ENCODE measurements at regions not wholly inside any gene's neighbourhood (a gene's known extent, or its start where the extent isn't known, plus 50 kb on each side); places are given as distances from the start of the nearest gene placed in this dataset.

DNA sequence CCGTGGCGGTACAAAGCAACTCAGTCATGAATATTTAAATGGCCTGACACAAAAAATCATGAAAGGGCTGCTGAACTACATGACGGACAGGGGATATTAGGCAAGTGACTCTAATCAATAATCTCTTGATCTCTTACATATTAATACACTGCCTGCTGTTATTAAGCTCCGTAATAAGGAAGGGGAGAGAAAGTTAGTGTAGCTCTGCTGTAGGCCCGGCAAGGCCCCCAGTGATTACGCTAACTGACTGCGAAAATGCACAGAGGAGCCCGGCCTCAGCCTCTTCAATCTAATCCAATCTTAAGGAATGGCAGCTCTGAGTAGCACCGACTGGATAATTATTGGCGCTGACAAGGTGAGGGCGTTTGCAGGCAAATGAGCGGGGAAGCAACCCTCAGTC lies 583.5 kb upstream of the MKI67 start:
- H3K4me2 ChIP-seq (ENCODE audit: insufficient read depth, low read length): no peak overlapping the region
- H3K9me1 ChIP-seq (ENCODE audit: control insufficient read depth, insufficient read depth, low read length): no peaks in the 10 kb centered on the region
- in situ Hi-C loops (cut with MboI) (no loop called here), intact Hi-C loops (cut with micrococcal nuclease) (no loop called here)
- ChIA-PET POLR2A (no interaction called here), CTCF (ENCODE audit: low intra/inter-chr PET ratio) (no interaction called here)
- H3K27me3 ChIP-seq (ENCODE audit: control insufficient read depth in 2 of 2, insufficient read depth in 2 of 2, low read length in 2 of 2): peaks cover 0 to 5% of the 10 kb centered on the region in 2 experiments; a peak in 1 of 5 replicates
- no peaks in the 10 kb centered on the region for H3K79me2 ChIP-seq (ENCODE audit: control insufficient read depth, insufficient read depth, low read length)
- DNase-seq (ENCODE audit: extremely low read depth in 1 of 4, low spot score in 3 of 4) (no peak), ATAC-seq (no peak), FAIRE-seq (no peak)
- no peak overlapping the region for H3K4me3 ChIP-seq
- no peaks in the 10 kb centered on the region; a peak in 1 of 5 replicates for H3K4me1 ChIP-seq (replicated peaks in 1 of 2; ENCODE audit: control insufficient read depth in 2 of 2, insufficient read depth in 2 of 2, low read length in 2 of 2)
- TF ChIP-seq TAF9B (IDR thresholded peaks at IDR 0.05; ENCODE audit: partially characterized antibody) (no peak), ZSCAN32 (CRISPR knock-in tag; IDR thresholded peaks at IDR 0.05) (no peak), POLR2B (IDR thresholded peaks at IDR 0.05; ENCODE audit: low read depth, partially characterized antibody) (no peak), ZNF143 (CRISPR knock-in tag; IDR thresholded peaks at IDR 0.05) (no peak), LARP7 (IDR thresholded peaks at IDR 0.05) (no peak), SMC3 (conservative IDR thresholded peaks at IDR 0.05; ENCODE audit: insufficient read depth, low read depth, low read length) (no peak), U2AF2 (optimal IDR thresholded peaks at IDR 0.05; ENCODE audit: low read depth, low read length) (no peak), ZNF76 (CRISPR knock-in tag; IDR thresholded peaks at IDR 0.05; ENCODE audit: borderline replicate concordance) (no peak), PYGO2 (tag; IDR thresholded peaks at IDR 0.05) (no peak), RBM39 (optimal IDR thresholded peaks at IDR 0.05; ENCODE audit: low read depth, low read length) (no peak), SNIP1 (IDR thresholded peaks at IDR 0.05; ENCODE audit: low read depth) (no peak), ZKSCAN8 (CRISPR knock-in tag; IDR thresholded peaks at IDR 0.05) (no peak)
- TF ChIP-seq, protein P1, sequence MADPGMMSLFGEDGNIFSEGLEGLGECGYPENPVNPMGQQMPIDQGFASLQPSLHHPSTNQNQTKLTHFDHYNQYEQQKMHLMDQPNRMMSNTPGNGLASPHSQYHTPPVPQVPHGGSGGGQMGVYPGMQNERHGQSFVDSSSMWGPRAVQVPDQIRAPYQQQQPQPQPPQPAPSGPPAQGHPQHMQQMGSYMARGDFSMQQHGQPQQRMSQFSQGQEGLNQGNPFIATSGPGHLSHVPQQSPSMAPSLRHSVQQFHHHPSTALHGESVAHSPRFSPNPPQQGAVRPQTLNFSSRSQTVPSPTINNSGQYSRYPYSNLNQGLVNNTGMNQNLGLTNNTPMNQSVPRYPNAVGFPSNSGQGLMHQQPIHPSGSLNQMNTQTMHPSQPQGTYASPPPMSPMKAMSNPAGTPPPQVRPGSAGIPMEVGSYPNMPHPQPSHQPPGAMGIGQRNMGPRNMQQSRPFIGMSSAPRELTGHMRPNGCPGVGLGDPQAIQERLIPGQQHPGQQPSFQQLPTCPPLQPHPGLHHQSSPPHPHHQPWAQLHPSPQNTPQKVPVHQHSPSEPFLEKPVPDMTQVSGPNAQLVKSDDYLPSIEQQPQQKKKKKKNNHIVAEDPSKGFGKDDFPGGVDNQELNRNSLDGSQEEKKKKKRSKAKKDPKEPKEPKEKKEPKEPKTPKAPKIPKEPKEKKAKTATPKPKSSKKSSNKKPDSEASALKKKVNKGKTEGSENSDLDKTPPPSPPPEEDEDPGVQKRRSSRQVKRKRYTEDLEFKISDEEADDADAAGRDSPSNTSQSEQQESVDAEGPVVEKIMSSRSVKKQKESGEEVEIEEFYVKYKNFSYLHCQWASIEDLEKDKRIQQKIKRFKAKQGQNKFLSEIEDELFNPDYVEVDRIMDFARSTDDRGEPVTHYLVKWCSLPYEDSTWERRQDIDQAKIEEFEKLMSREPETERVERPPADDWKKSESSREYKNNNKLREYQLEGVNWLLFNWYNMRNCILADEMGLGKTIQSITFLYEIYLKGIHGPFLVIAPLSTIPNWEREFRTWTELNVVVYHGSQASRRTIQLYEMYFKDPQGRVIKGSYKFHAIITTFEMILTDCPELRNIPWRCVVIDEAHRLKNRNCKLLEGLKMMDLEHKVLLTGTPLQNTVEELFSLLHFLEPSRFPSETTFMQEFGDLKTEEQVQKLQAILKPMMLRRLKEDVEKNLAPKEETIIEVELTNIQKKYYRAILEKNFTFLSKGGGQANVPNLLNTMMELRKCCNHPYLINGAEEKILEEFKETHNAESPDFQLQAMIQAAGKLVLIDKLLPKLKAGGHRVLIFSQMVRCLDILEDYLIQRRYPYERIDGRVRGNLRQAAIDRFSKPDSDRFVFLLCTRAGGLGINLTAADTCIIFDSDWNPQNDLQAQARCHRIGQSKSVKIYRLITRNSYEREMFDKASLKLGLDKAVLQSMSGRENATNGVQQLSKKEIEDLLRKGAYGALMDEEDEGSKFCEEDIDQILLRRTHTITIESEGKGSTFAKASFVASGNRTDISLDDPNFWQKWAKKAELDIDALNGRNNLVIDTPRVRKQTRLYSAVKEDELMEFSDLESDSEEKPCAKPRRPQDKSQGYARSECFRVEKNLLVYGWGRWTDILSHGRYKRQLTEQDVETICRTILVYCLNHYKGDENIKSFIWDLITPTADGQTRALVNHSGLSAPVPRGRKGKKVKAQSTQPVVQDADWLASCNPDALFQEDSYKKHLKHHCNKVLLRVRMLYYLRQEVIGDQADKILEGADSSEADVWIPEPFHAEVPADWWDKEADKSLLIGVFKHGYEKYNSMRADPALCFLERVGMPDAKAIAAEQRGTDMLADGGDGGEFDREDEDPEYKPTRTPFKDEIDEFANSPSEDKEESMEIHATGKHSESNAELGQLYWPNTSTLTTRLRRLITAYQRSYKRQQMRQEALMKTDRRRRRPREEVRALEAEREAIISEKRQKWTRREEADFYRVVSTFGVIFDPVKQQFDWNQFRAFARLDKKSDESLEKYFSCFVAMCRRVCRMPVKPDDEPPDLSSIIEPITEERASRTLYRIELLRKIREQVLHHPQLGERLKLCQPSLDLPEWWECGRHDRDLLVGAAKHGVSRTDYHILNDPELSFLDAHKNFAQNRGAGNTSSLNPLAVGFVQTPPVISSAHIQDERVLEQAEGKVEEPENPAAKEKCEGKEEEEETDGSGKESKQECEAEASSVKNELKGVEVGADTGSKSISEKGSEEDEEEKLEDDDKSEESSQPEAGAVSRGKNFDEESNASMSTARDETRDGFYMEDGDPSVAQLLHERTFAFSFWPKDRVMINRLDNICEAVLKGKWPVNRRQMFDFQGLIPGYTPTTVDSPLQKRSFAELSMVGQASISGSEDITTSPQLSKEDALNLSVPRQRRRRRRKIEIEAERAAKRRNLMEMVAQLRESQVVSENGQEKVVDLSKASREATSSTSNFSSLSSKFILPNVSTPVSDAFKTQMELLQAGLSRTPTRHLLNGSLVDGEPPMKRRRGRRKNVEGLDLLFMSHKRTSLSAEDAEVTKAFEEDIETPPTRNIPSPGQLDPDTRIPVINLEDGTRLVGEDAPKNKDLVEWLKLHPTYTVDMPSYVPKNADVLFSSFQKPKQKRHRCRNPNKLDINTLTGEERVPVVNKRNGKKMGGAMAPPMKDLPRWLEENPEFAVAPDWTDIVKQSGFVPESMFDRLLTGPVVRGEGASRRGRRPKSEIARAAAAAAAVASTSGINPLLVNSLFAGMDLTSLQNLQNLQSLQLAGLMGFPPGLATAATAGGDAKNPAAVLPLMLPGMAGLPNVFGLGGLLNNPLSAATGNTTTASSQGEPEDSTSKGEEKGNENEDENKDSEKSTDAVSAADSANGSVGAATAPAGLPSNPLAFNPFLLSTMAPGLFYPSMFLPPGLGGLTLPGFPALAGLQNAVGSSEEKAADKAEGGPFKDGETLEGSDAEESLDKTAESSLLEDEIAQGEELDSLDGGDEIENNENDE (IDR thresholded peaks at IDR 0.05; ENCODE audit: low read depth, low read length): no peak
- no TSS peak for BruUV-seq (replicated peaks)
- 61% methylated on average over 9 of the region's 12 CpGs for WGBS (ENCODE audit: insufficient coverage, low coverage, missing lambda C conversion rate)
- H3K27ac ChIP-seq (ENCODE audit: extremely low read depth, low read depth, low read length): no peak overlapping the region
- H4K20me1 ChIP-seq (replicated peaks; ENCODE audit: control insufficient read depth, insufficient read depth, low read length): no peaks in the 10 kb centered on the region
- H3K9me3 ChIP-seq (replicated peaks; ENCODE audit: control insufficient read depth, insufficient read depth, low read depth, low read length): no peaks in the 10 kb centered on the region
- no peak overlapping the region for H3K9ac ChIP-seq (ENCODE audit: insufficient read depth in 1 of 2, low read depth in 2 of 2, low read length in 2 of 2)
- no peak overlapping the region for H2AFZ ChIP-seq (ENCODE audit: low read depth, low read length)
- no peaks in the 10 kb centered on the region for H3K36me3 ChIP-seq (ENCODE audit: control insufficient read depth, insufficient read depth, low read length)

Measured in K562 (cell line).